SK-N-MC (cell line): ENCODE measurements at regions not wholly inside any gene's neighbourhood (a gene's known extent, or its start where the extent isn't known, plus 50 kb on each side); places are given as distances from the start of the nearest gene placed in this dataset.

Experiments
- EZH2 ChIP-seq: fragments of 200-600 bp; sonication (generic); IDR thresholded peaks from one replicate; pipeline ENCODE4 v1.6.1; 2017; ENCODE audit warnings: antibody characterized with exemption
- POLR2AphosphoS5 ChIP-seq: IDR thresholded peaks from 2 replicates; pipeline ENCODE4 v1.6.1; 2012; ENCODE audit warnings: mild to moderate bottlenecking, low read depth, low read length, borderline replicate concordance

- TF ChIP-seq EZH2 (no peak), POLR2AphosphoS5 (no peak)
Measured at GRCh38 chr11:70610566-70611565, 212.5 kb downstream of the CTTN start.
